ENCODE measurements at regions not wholly inside any gene's neighbourhood (a gene's known extent, or its start where the extent isn't known, plus 50 kb on each side); places are given as distances from the start of the nearest gene placed in this dataset.

GRCh38 chr14:95431199-95432143, 85.0 kb downstream of the SYNE3 start:
- intact Hi-C loops (cut with DNase I; ENCODE audit: low total_unique reads), result no loop called here
- DNase-seq, result no peak

GRCh38 chr14:95428557-95428956, 87.9 kb downstream of the SYNE3 start:
- H3K9me3 ChIP-seq, result no peaks in the 10 kb centered on the region
- no peaks in the 10 kb centered on the region for H3K27me3 ChIP-seq
- H3K4me1 ChIP-seq, result no peaks in the 10 kb centered on the region
- TF ChIP-seq POLR2A (IDR thresholded peaks at IDR 0.05) (no peak), CTCF (IDR thresholded peaks at IDR 0.05) (no peak)
- intact Hi-C loops (cut with DNase I; ENCODE audit: low total_unique reads), result no loop called here
- H3K4me3 ChIP-seq, result no peak overlapping the region
- no peak for DNase-seq
- no peak overlapping the region for H3K27ac ChIP-seq
- no peaks in the 10 kb centered on the region for H3K36me3 ChIP-seq

More at GRCh38 chr14:95431199-95432143, 85.0 kb downstream of the SYNE3 start:
- Histone ChIP-seq H3K9me3 (no peaks in the 10 kb centered on the region), H3K27me3 (no peaks in the 10 kb centered on the region), H3K27ac (peak overlapping the region in 1 of 2 donors; percentile 25), H3K36me3 (no peaks in the 10 kb centered on the region), H3K4me1 (no peaks in the 10 kb centered on the region), H3K4me3 (no peak overlapping the region)
- TF ChIP-seq POLR2A (IDR thresholded peaks at IDR 0.05) (no peak), CTCF (IDR thresholded peaks at IDR 0.05) (peak in 3 of 4 experiments; percentile 27 to 43 (median 38))

- TF ChIP-seq CTCF (IDR thresholded peaks at IDR 0.05), result no peak
- TF ChIP-seq POLR2A (IDR thresholded peaks at IDR 0.05), result no peak
- Histone ChIP-seq H3K27me3 (no peaks in the 10 kb centered on the region), H3K4me3 (no peak overlapping the region), H3K4me1 (no peaks in the 10 kb centered on the region), H3K27ac (no peak overlapping the region), H3K9me3 (no peaks in the 10 kb centered on the region), H3K36me3 (no peaks in the 10 kb centered on the region)
- DNase-seq, result no peak
- intact Hi-C loops (cut with DNase I; ENCODE audit: low total_unique reads), result no loop called here
Observed at GRCh38 chr14:95426116-95426475, 90.4 kb downstream of the SYNE3 start.

- intact Hi-C loops (cut with DNase I; ENCODE audit: low total_unique reads), result no loop called here
- no peak overlapping the region for H3K4me3 ChIP-seq
- no peaks in the 10 kb centered on the region for H3K27me3 ChIP-seq
- no peaks in the 10 kb centered on the region for H3K9me3 ChIP-seq
- H3K36me3 ChIP-seq, result no peaks in the 10 kb centered on the region
- no peak for TF ChIP-seq POLR2A (IDR thresholded peaks at IDR 0.05)
- TF ChIP-seq CTCF (IDR thresholded peaks at IDR 0.05), result no peak
- no peak overlapping the region for H3K27ac ChIP-seq
- no peaks in the 10 kb centered on the region for H3K4me1 ChIP-seq
- no peak for DNase-seq
Observed at GRCh38 chr14:95425369-95426115, 90.9 kb downstream of the SYNE3 start.

GRCh38 chr14:95424529-95424928, 91.9 kb downstream of the SYNE3 start:
- H3K4me1 ChIP-seq, result no peaks in the 10 kb centered on the region
- no peaks in the 10 kb centered on the region for H3K36me3 ChIP-seq
- no peak overlapping the region for H3K4me3 ChIP-seq
- intact Hi-C loops (cut with DNase I; ENCODE audit: low total_unique reads), result no loop called here
- H3K9me3 ChIP-seq, result no peaks in the 10 kb centered on the region
- H3K27ac ChIP-seq, result no peak overlapping the region
- DNase-seq, result peak in 1 of 2 donors; percentile 43
- TF ChIP-seq CTCF (IDR thresholded peaks at IDR 0.05) (no peak), POLR2A (IDR thresholded peaks at IDR 0.05) (no peak)
- H3K27me3 ChIP-seq, result no peaks in the 10 kb centered on the region

All from uterus (tissue), 3 donors.